22Rv1 (cell line): ENCODE measurements at regions not wholly inside any gene's neighbourhood (a gene's known extent, or its start where the extent isn't known, plus 50 kb on each side); places are given as distances from the start of the nearest gene placed in this dataset.

Source experiments
- H3K27ac ChIP-seq: fragments of 450-650 bp; 2 replicates; pipeline ENCODE4 v1.5.1; 2017
- ZFX ChIP-seq: fragments of 450-650 bp; IDR thresholded peaks from 2 replicates; pipeline ENCODE4 v1.6.1; 2017; ENCODE audit warnings: antibody characterized with exemption, borderline replicate concordance
- TF ChIP-seq, protein P1 (sequence below): fragments of 450-650 bp; IDR thresholded peaks from 2 replicates; pipeline ENCODE4 v1.5.1; 2017; ENCODE audit warnings: mild to moderate bottlenecking

DNA sequence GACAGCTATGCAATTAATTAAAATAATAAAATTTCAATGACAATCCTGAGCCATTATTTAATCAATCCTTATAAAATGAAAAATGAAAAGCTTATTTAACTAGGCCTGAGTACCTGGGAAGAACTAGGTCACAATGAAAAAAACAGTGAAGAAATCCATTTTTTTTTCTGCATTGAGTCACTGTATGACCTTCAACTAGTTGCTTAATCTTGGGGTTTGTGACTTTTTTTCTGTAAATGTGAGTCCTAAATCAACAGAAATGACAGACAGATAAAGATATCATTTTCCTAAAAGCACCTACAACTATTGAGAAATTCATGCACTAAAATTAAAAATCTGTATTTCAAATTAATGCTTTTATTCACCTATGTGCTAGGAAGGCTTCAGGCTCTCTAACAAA lies 96.8 kb downstream of the TMEM26 start:
- no peak overlapping the region for H3K27ac ChIP-seq
- no peak for TF ChIP-seq ZFX
- TF ChIP-seq, protein P1, sequence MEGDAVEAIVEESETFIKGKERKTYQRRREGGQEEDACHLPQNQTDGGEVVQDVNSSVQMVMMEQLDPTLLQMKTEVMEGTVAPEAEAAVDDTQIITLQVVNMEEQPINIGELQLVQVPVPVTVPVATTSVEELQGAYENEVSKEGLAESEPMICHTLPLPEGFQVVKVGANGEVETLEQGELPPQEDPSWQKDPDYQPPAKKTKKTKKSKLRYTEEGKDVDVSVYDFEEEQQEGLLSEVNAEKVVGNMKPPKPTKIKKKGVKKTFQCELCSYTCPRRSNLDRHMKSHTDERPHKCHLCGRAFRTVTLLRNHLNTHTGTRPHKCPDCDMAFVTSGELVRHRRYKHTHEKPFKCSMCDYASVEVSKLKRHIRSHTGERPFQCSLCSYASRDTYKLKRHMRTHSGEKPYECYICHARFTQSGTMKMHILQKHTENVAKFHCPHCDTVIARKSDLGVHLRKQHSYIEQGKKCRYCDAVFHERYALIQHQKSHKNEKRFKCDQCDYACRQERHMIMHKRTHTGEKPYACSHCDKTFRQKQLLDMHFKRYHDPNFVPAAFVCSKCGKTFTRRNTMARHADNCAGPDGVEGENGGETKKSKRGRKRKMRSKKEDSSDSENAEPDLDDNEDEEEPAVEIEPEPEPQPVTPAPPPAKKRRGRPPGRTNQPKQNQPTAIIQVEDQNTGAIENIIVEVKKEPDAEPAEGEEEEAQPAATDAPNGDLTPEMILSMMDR = no peak

DNA sequence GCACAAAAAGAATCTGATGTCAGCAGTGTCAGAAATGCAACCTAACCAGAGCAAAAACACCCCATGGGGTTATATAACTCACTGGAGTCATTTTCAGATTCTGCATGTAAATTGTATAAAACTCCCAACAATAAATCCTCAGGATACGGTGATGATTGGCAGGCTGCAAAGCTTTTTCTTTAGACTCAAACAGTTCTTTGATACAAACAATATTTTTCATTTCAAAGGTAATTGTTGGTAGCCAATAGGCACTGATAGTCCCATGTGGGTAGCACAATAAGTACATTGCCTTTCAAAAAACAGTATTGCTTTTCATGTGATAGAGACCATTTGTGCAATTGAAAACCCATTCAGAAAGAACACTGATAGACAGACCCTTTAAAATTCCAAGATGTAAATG lies 98.0 kb downstream of the TMEM26 start:
- no peak overlapping the region for H3K27ac ChIP-seq
- TF ChIP-seq, protein P1 = no peak
- TF ChIP-seq ZFX = no peak

DNA sequence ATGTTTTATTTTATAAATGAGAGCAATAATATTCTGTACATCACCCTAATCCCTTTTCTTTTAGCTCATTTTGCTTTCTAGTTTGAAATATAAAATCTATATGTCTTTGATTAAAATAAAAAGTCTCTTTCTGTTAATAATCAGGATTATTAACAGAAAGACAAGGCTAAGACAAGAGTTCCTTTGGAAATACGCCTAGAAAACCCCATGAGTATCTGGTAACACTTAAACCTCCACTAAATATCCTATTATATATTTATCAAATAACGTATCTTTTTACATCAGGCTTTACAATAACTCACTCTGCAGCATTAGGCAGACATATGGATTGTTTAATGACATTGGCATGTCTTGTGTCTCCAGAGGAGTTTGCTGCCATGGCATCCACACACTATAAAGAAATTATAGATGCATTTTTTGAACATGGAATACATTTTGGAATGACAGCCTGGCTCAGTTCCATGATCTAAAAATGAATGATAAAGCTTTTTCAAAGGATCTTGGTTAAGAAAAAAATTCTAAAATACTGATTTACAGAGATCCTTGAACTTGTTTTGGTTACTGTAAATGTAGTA lies 98.7 kb downstream of the TMEM26 start:
- TF ChIP-seq, protein P1 = no peak
- H3K27ac ChIP-seq = no peak overlapping the region

DNA sequence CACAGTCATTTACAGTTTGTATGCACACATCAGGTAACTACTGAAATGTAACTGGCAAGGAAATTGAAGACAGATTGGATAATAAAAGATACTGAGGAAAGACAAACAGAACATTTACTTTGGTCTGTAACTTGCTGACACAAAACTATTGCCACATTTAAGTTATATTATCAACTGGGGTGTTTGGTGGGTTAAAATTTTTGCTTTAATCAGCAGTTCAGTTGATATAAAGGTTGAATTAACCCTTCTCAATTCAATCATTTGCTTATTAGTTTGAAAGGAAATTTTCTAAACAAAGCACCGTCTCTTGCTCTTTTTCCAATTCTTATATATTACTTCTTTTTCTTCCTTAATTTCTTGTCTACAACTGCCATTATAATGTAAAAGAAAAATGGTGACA lies 102.4 kb downstream of the TMEM26 start:
- no peak overlapping the region for H3K27ac ChIP-seq
- TF ChIP-seq, protein P1 = no peak
- TF ChIP-seq ZFX = no peak

DNA sequence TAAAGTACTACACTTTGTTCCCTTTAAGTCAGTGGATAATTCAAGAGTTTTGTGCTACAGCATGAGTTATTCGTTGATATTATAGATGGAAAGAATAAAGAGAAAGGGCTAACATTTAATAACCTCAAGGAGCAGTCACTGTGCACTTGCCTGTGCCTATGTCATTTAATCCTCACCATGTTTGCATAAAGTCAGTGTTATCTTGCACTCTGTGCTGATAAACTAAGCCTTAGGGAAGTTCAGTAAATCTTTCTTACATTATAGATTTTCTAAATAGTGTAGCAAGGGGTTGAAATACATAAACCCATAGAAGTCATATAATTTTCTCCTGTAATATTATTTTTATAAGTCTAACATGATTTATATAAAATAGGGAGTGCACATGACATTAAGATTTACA lies 103.1 kb downstream of the TMEM26 start:
- TF ChIP-seq ZFX = no peak
- TF ChIP-seq, protein P1 = no peak
- H3K27ac ChIP-seq = no peak overlapping the region

DNA sequence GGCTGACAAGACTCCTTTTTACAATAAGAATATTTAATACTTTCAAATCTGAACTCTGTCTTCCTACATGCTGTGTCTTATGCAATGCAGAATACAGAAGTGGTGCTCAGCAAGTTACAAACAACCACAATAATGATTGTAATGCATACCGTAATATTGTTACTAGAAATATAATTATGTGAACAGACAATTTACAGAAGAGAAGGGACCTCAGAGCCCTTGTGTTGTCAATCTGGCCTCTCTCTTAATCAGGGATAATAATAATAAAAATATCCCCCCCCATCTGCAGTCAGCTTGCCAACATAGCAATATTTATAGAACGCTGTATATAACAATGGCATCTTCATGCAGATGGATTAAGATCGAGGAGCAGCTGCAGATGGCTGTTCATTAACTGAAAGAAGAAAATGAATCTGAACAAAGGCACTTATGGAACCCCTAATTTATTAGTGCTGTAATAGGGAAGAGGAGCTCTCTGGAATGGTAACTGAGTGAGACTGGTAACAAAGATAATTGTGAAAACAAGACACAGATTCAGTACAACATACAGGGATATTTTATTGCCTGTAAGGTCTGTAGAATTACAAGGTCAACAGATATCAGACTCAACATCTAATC lies 106.3 kb downstream of the TMEM26 start:
- H3K27ac ChIP-seq = no peak overlapping the region
- TF ChIP-seq, protein P1 = no peak

DNA sequence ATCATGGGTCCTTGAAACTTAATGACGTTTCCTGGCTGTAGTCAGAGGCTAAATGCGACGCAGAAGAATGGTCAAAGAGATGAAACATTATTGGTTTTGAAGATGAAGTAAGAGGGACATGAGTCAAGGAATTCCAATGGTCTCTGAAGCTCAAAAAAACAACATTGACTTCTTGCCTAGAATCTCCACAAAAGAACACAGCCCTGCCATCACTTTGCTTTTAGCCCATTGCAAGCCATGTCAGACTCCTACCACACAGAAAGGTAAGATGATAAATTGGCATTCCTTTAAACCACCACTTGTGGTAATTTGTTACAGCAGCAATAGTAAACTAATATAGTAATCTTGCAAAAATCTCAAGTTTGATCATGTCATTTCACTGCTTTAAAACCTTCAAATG lies 109.4 kb downstream of the TMEM26 start:
- TF ChIP-seq, protein P1 = no peak
- TF ChIP-seq ZFX = no peak
- no peak overlapping the region for H3K27ac ChIP-seq
